ENCODE measurements at regions not wholly inside any gene's neighbourhood (a gene's known extent, or its start where the extent isn't known, plus 50 kb on each side); places are given as distances from the start of the nearest gene placed in this dataset.

- no peak for TF ChIP-seq CTCF (IDR thresholded peaks at IDR 0.05; ENCODE audit: control extremely low read depth, extremely low read depth, low read depth, missing control alignments)
- CTCF ChIA-PET = interaction anchor here (1.1 kb wide), 1 partner anchor 19 kb away, joined by 3 read pairs; no protein-coding TSS in a partner anchor
- POLR2A ChIA-PET = interaction anchor here (0.9 kb wide), 1 partner anchor 18 kb away, joined by 3 read pairs; no protein-coding TSS in a partner anchor
- DNase-seq (ENCODE audit: extremely low spot score) = no peak
Observed at GRCh38 chr12:71219224-71219623, 61.4 kb upstream of the TSPAN8 start.

GRCh38 chr12:71218616-71219015, 60.8 kb upstream of the TSPAN8 start:
- CTCF ChIA-PET = interaction anchor here (1.1 to 1.5 kb wide), 2 partner anchors 20 to 418 kb away, joined by 3 read pairs; no protein-coding TSS in a partner anchor
- DNase-seq (ENCODE audit: extremely low spot score) = no peak
- POLR2A ChIA-PET = interaction anchor here (0.9 kb wide), 1 partner anchor 17 kb away, joined by 3 read pairs; no protein-coding TSS in a partner anchor

GRCh38 chr12:71216725-71217579, 59.2 kb upstream of the TSPAN8 start:
- DNase-seq (ENCODE audit: extremely low spot score) = no peak
- TF ChIP-seq CTCF (IDR thresholded peaks at IDR 0.05; ENCODE audit: control extremely low read depth, extremely low read depth, low read depth, missing control alignments) = no peak
- CTCF ChIA-PET = interaction anchor here (1.5 kb wide), 1 partner anchor 419 kb away, joined by 3 read pairs; no protein-coding TSS in a partner anchor
- POLR2A ChIA-PET = no interaction called here

More at GRCh38 chr12:71218616-71219015, 60.8 kb upstream of the TSPAN8 start:
- TF ChIP-seq CTCF (IDR thresholded peaks at IDR 0.05; ENCODE audit: control extremely low read depth, extremely low read depth, low read depth, missing control alignments) = no peak

- no peak for TF ChIP-seq CTCF (IDR thresholded peaks at IDR 0.05; ENCODE audit: control extremely low read depth, extremely low read depth, low read depth, missing control alignments)
- DNase-seq (ENCODE audit: extremely low spot score) = no peak
- ChIA-PET CTCF (interaction anchor here (1.5 kb wide), 1 partner anchor 17 kb away, joined by 5 read pairs; no protein-coding TSS in a partner anchor), POLR2A (no interaction called here)
Observed at GRCh38 chr12:71214511-71215285, 56.9 kb upstream of the TSPAN8 start.

- CTCF ChIA-PET = interaction anchor here (1.4 kb wide), 1 partner anchor 10 kb away, joined by 4 read pairs; no protein-coding TSS in a partner anchor
- POLR2A ChIA-PET = no interaction called here
- TF ChIP-seq CTCF (IDR thresholded peaks at IDR 0.05; ENCODE audit: control extremely low read depth, extremely low read depth, low read depth, missing control alignments) = no peak
- DNase-seq (ENCODE audit: extremely low spot score) = no peak
Observed at GRCh38 chr12:71208053-71208685, 50.4 kb upstream of the TSPAN8 start.
